ENCODE measurements at regions not wholly inside any gene's neighbourhood (a gene's known extent, or its start where the extent isn't known, plus 50 kb on each side); places are given as distances from the start of the nearest gene placed in this dataset.

DNA sequence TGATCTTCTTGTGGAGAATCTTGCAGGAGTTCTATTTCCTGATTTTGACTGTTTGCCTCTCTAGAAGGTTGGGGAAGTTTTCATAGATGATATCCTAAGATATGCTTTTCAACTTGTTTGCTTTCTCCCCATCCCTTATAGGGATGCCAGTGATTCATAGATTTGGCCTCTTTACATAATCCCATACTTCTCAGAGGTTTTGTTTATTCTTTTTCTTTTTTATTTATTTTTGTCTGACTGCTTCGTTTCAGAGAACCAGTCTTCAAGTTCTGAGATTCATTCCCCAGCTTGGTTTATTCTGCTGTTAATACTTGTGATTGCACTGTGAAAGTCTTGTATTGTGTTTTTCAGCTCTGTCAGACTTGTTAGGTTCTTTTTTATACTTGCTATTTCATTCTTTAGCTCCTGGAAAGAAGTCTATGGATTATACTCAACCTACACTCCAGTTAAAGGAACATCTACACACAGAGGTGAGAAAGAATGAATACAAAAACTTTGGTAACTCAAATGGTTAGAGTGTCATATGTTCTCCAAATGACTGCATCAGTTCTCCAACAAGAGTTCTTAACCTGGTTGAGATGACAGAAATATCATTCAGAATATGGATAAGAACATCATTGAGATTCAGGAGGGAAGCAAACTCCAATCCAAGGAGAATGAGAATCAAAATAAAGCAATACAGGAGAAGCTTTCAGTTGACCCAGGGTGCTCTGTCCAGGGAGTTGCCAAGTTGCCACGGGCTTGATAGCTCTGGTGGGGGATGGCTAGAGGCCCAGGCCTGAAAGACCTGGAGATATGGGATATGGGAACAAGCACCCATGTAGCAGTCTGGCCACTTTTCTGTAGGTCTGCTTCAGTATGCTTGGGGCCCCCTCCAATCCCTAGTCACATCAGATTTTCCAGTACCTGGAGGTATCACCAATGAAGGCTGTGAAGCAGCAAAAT is 150.3 kb downstream of the AHR start:
- intact Hi-C loops (cut with micrococcal nuclease; ENCODE audit: unreplicated experiment), result no loop called here
- BruUV-seq (replicated peaks), result no TSS peak
- Histone ChIP-seq H3K4me3 (ENCODE audit: low read depth in 2 of 2, low read length in 2 of 2) (no peak overlapping the region), H3K36me3 (ENCODE audit: control insufficient read depth, insufficient read depth, low read length) (no peaks in the 10 kb centered on the region), H3K27me3 (ENCODE audit: control insufficient read depth, insufficient read depth, low read length) (no peaks in the 10 kb centered on the region), H3K27ac (ENCODE audit: low read length) (no peak overlapping the region), H3K4me1 (ENCODE audit: control insufficient read depth, insufficient read depth, low read length) (no peaks in the 10 kb centered on the region), H3K9me3 (ENCODE audit: control insufficient read depth, insufficient read depth, low read depth, low read length) (no peaks in the 10 kb centered on the region)
- no peak for DNase-seq (ENCODE audit: low read depth, low spot score)
- ChIA-PET POLR2A (no interaction called here), CTCF (no interaction called here)
- TF ChIP-seq TCF7L2 (IDR thresholded peaks at IDR 0.05; ENCODE audit: low read depth, low read length), result no peak
- TF ChIP-seq, protein P1, sequence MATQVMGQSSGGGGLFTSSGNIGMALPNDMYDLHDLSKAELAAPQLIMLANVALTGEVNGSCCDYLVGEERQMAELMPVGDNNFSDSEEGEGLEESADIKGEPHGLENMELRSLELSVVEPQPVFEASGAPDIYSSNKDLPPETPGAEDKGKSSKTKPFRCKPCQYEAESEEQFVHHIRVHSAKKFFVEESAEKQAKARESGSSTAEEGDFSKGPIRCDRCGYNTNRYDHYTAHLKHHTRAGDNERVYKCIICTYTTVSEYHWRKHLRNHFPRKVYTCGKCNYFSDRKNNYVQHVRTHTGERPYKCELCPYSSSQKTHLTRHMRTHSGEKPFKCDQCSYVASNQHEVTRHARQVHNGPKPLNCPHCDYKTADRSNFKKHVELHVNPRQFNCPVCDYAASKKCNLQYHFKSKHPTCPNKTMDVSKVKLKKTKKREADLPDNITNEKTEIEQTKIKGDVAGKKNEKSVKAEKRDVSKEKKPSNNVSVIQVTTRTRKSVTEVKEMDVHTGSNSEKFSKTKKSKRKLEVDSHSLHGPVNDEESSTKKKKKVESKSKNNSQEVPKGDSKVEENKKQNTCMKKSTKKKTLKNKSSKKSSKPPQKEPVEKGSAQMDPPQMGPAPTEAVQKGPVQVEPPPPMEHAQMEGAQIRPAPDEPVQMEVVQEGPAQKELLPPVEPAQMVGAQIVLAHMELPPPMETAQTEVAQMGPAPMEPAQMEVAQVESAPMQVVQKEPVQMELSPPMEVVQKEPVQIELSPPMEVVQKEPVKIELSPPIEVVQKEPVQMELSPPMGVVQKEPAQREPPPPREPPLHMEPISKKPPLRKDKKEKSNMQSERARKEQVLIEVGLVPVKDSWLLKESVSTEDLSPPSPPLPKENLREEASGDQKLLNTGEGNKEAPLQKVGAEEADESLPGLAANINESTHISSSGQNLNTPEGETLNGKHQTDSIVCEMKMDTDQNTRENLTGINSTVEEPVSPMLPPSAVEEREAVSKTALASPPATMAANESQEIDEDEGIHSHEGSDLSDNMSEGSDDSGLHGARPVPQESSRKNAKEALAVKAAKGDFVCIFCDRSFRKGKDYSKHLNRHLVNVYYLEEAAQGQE (IDR thresholded peaks at IDR 0.05; ENCODE audit: insufficient read depth in 1 of 2, low read depth in 2 of 2, low read length in 1 of 2), result no peak
- no peak for TF ChIP-seq SIN3A (IDR thresholded peaks at IDR 0.05; ENCODE audit: borderline replicate concordance, insufficient read depth, low read depth, low read length)
- TF ChIP-seq, protein P2, sequence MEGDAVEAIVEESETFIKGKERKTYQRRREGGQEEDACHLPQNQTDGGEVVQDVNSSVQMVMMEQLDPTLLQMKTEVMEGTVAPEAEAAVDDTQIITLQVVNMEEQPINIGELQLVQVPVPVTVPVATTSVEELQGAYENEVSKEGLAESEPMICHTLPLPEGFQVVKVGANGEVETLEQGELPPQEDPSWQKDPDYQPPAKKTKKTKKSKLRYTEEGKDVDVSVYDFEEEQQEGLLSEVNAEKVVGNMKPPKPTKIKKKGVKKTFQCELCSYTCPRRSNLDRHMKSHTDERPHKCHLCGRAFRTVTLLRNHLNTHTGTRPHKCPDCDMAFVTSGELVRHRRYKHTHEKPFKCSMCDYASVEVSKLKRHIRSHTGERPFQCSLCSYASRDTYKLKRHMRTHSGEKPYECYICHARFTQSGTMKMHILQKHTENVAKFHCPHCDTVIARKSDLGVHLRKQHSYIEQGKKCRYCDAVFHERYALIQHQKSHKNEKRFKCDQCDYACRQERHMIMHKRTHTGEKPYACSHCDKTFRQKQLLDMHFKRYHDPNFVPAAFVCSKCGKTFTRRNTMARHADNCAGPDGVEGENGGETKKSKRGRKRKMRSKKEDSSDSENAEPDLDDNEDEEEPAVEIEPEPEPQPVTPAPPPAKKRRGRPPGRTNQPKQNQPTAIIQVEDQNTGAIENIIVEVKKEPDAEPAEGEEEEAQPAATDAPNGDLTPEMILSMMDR (IDR thresholded peaks at IDR 0.05), result no peak
- TF ChIP-seq POLR2AphosphoS5 (IDR thresholded peaks at IDR 0.05; ENCODE audit: low read depth, low read length), result no peak
- peak; percentile 68; the same call in 1 of the 2 replicates for ATAC-seq
- in situ Hi-C loops (cut with HindIII; ENCODE audit: low pct_unique_long_range_greater_than_20kb, low sequenced_read_pairs), result no loop called here

DNA sequence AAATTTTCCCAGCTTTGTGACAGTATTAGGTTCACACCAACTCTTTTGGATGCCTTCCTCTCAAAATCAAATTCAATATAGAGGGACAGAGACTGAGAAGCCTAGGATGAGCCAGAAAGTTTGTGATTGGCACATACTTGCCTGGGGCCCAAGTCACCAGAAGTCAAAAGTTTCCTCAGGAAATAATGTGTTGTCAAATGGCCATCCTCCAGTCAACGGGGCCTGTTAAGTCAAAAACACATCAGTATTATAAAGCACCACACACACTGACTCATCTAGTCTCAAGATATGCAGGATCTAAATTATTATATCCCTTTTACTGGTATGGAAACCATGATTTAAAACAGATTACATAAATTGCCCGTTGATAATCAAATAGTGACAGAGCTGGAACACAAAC is 158.1 kb downstream of the AHR start:
- ATAC-seq (no peak), DNase-seq (ENCODE audit: low read depth, low spot score) (no peak)
- in situ Hi-C loops (cut with HindIII; ENCODE audit: low pct_unique_long_range_greater_than_20kb, low sequenced_read_pairs), result no loop called here
- POLR2A ChIA-PET, result no interaction called here
- BruUV-seq (replicated peaks), result no TSS peak
- Histone ChIP-seq H3K36me3 (ENCODE audit: control insufficient read depth, insufficient read depth, low read length) (no peaks in the 10 kb centered on the region), H3K27ac (ENCODE audit: low read length) (no peak overlapping the region), H3K4me3 (ENCODE audit: low read depth in 2 of 2, low read length in 2 of 2) (no peak overlapping the region), H3K27me3 (ENCODE audit: control insufficient read depth, insufficient read depth, low read length) (no peaks in the 10 kb centered on the region), H3K4me1 (ENCODE audit: control insufficient read depth, insufficient read depth, low read length) (no peaks in the 10 kb centered on the region), H3K9me3 (ENCODE audit: control insufficient read depth, insufficient read depth, low read depth, low read length) (no peaks in the 10 kb centered on the region)
- TF ChIP-seq, protein P2 (IDR thresholded peaks at IDR 0.05), result no peak
- no peak for TF ChIP-seq SIN3A (IDR thresholded peaks at IDR 0.05; ENCODE audit: borderline replicate concordance, insufficient read depth, low read depth, low read length)
- no peak for TF ChIP-seq TCF7L2 (IDR thresholded peaks at IDR 0.05; ENCODE audit: low read depth, low read length)
- TF ChIP-seq, protein P1 (IDR thresholded peaks at IDR 0.05; ENCODE audit: insufficient read depth in 1 of 2, low read depth in 2 of 2, low read length in 1 of 2), result no peak
- TF ChIP-seq POLR2AphosphoS5 (IDR thresholded peaks at IDR 0.05; ENCODE audit: low read depth, low read length), result no peak
- CTCF ChIA-PET, result no interaction called here
- intact Hi-C loops (cut with micrococcal nuclease; ENCODE audit: unreplicated experiment), result no loop called here
